H1 (cell line): ENCODE measurements at regions not wholly inside any gene's neighbourhood (a gene's known extent, or its start where the extent isn't known, plus 50 kb on each side); places are given as distances from the start of the nearest gene placed in this dataset.

Experiments used
- CTCF ChIA-PET: fragments of 300-600 bp; sonication (Branson Sonifier 250); formaldehyde crosslinking; loops from one replicate; lab custom pipeline; 2021; ENCODE audit not compliant: partially characterized antibody; lab: Charles Lee
- POLR2A ChIA-PET: fragments of 300-600 bp; sonication (Branson Sonifier 250); formaldehyde crosslinking; loops from one replicate; lab custom pipeline; 2021; ENCODE audit warnings: inconsistent platforms; ENCODE audit not compliant: partially characterized antibody; lab: Charles Lee
- DNase-seq, 2 experiments: peaks; one replicate each; pipeline versions ENCODE4 v3.0.0 to v3.0.0-alpha.2; 2010 to 2022; ENCODE audit warnings: low spot score in 2 of 2, low read depth in 1 of 2, mixed read lengths in 1 of 2
- FAIRE-seq: peaks from 2 replicates; lab custom pipeline; 2011; peaks lifted over from hg19 to GRCh38; lab: Jason Lieb, UNC
- H2AFZ ChIP-seq: 2 replicates; pipeline ENCODE4 v1.8.1; 2012; ENCODE audit warnings: low read length, inconsistent platforms
- H2AK5ac ChIP-seq: 2 replicates; pipeline ENCODE4 v1.6.1; 2013; ENCODE audit warnings: low read depth, low read length
- H2BK120ac ChIP-seq: replicated peaks from 2 replicates; pipeline ENCODE3; 2013; ENCODE audit warnings: low read depth, low read length, inconsistent platforms
- H2BK12ac ChIP-seq: 2 replicates; pipeline ENCODE4 v1.6.1; 2013; ENCODE audit warnings: low read depth, low read length
- H2BK15ac ChIP-seq: 2 replicates; pipeline ENCODE4 v1.6.1; 2013; ENCODE audit warnings: low read length
- H2BK20ac ChIP-seq: 2 replicates; pipeline ENCODE4 v1.6.1; 2013; ENCODE audit warnings: low read length
- H2BK5ac ChIP-seq: 2 replicates; pipeline ENCODE4 v1.6.1; 2013; ENCODE audit warnings: low read depth, low read length
- H3K14ac ChIP-seq: 2 replicates; pipeline ENCODE4 v1.6.1; 2013; ENCODE audit warnings: inconsistent platforms; ENCODE audit not compliant: insufficient read length
- H3K18ac ChIP-seq: 2 replicates; pipeline ENCODE4 v1.6.1; 2013; ENCODE audit warnings: low read length; ENCODE audit errors: extremely low read depth
- H3K23ac ChIP-seq: 2 replicates; pipeline ENCODE4 v1.6.1; 2013; ENCODE audit warnings: inconsistent platforms; ENCODE audit not compliant: insufficient read length
- H3K23me2 ChIP-seq: 2 replicates; pipeline ENCODE4 v1.6.1; 2013; ENCODE audit warnings: low read depth, low read length
- H3K27ac ChIP-seq: 2 replicates; pipeline ENCODE4 v1.6.1; 2011; ENCODE audit warnings: low read depth, low read length, inconsistent platforms
- H3K27me3 ChIP-seq, 4 experiments: replicated peaks in 1 of 4; 1 replicate in 1 of 4; 2 replicates in 3 of 4; pipeline versions ENCODE4 v1.6.1 to v1.8.1; 2011 to 2013; ENCODE audit warnings: low read length in 3 of 4, mild to moderate bottlenecking in 3 of 4, inconsistent platforms in 2 of 4, mixed read lengths in 2 of 4, moderate library complexity in 1 of 4; ENCODE audit not compliant: control insufficient read depth in 3 of 4, insufficient read depth in 3 of 4; ENCODE audit errors: extremely low read depth in 1 of 4
- H3K36me3 ChIP-seq, 4 experiments: 2 replicates each; pipeline versions ENCODE4 v1.6.1 to v1.8.1; 2011 to 2013; ENCODE audit warnings: mild to moderate bottlenecking in 4 of 4, low read length in 3 of 4, moderate library complexity in 2 of 4, control low read depth in 1 of 4, inconsistent platforms in 1 of 4; ENCODE audit not compliant: insufficient read depth in 4 of 4, control insufficient read depth in 2 of 4
- H3K4ac ChIP-seq: replicated peaks from 2 replicates; pipeline ENCODE3; 2013; ENCODE audit warnings: low read length, low read depth, mixed read lengths, inconsistent platforms; ENCODE audit not compliant: insufficient read length
- H3K4me1 ChIP-seq, 4 experiments: replicated peaks in 1 of 4; 1 replicate in 1 of 4; 2 replicates in 3 of 4; pipeline versions ENCODE4 v1.6.1 to v1.8.1; 2011 to 2013; ENCODE audit warnings: low read length in 3 of 4, inconsistent platforms in 2 of 4, mixed read lengths in 1 of 4; ENCODE audit not compliant: insufficient read depth in 4 of 4, control insufficient read depth in 3 of 4
- H3K4me2 ChIP-seq, 2 experiments: 2 replicates each; pipeline versions ENCODE4 v1.6.1 to v1.8.1; 2011 to 2013; ENCODE audit warnings: low read depth in 2 of 2, low read length in 2 of 2, control low read depth in 1 of 2, inconsistent platforms in 1 of 2, mild to moderate bottlenecking in 1 of 2; ENCODE audit not compliant: insufficient read depth in 1 of 2
- H3K4me3 ChIP-seq, 4 experiments: fragments of 200-600, 300-600 bp in 1 of 4; sonication (generic), shearing (Covaris generic), sonication (Bioruptor Twin) in 1 of 4; 2 replicates each; pipeline versions ENCODE4 v1.5.1 to v1.8.1; 2011 to 2016; ENCODE audit warnings: low read length in 4 of 4, low read depth in 3 of 4, control low read depth in 2 of 4, inconsistent platforms in 2 of 4, mild to moderate bottlenecking in 2 of 4, mixed read lengths in 1 of 4, moderate library complexity in 1 of 4; ENCODE audit not compliant: insufficient read depth in 2 of 4; ENCODE audit errors: extremely low read depth in 1 of 4
- H3K56ac ChIP-seq: replicated peaks from 2 replicates; pipeline ENCODE3; 2013; ENCODE audit warnings: low read depth, mild to moderate bottlenecking, mixed read lengths, low read length, inconsistent platforms; ENCODE audit not compliant: insufficient read length
- H3K79me1 ChIP-seq: 2 replicates; pipeline ENCODE4 v1.6.1; 2013; ENCODE audit warnings: low read depth, low read length, control low read depth
- H3K79me2 ChIP-seq, 2 experiments: 2 replicates each; pipeline versions ENCODE4 v1.6.1 to v1.8.1; 2012 to 2013; ENCODE audit warnings: low read length in 2 of 2, mild to moderate bottlenecking in 2 of 2, inconsistent platforms in 1 of 2; ENCODE audit not compliant: insufficient read depth in 2 of 2, control insufficient read depth in 1 of 2
- H3K9ac ChIP-seq, 4 experiments: replicated peaks in 1 of 4; 1 replicate in 1 of 4; 2 replicates in 3 of 4; pipeline versions ENCODE4 v1.6.1 to v1.8.1; 2011 to 2013; ENCODE audit warnings: low read depth in 3 of 4, low read length in 3 of 4, control low read depth in 2 of 4, mild to moderate bottlenecking in 2 of 4, moderate library complexity in 2 of 4, inconsistent platforms in 1 of 4; ENCODE audit errors: extremely low read depth in 1 of 4
- H3K9me3 ChIP-seq, 2 experiments: 2 replicates each; pipeline versions ENCODE4 v1.6.1 to v1.8.1; 2012 to 2013; ENCODE audit warnings: mild to moderate bottlenecking in 2 of 2, moderate library complexity in 2 of 2, control low read depth in 1 of 2, inconsistent platforms in 1 of 2, low read depth in 1 of 2, low read length in 1 of 2, mixed read lengths in 1 of 2; ENCODE audit not compliant: insufficient read depth in 2 of 2
- H4K20me1 ChIP-seq, 2 experiments: replicated peaks in 1 of 2; 2 replicates each; pipeline versions ENCODE3 to v1.8.1; 2011 to 2013; ENCODE audit warnings: inconsistent platforms in 2 of 2, low read length in 2 of 2, mild to moderate bottlenecking in 1 of 2; ENCODE audit not compliant: insufficient read depth in 2 of 2, control insufficient read depth in 1 of 2
- H4K5ac ChIP-seq: 2 replicates; pipeline ENCODE4 v1.6.1; 2013; ENCODE audit warnings: low read length, low read depth, mixed read lengths, inconsistent platforms; ENCODE audit not compliant: insufficient read length
- H4K8ac ChIP-seq: 2 replicates; pipeline ENCODE4 v1.8.0; 2013; ENCODE audit warnings: mild to moderate bottlenecking, moderate library complexity, low read length, inconsistent platforms; ENCODE audit not compliant: insufficient read depth; ENCODE audit errors: extremely low read depth
- H4K91ac ChIP-seq: replicated peaks from 2 replicates; pipeline ENCODE3; 2013; ENCODE audit warnings: low read length, mixed read lengths, inconsistent platforms; ENCODE audit not compliant: insufficient read length
- CREB1 ChIP-seq: IDR thresholded peaks from 2 replicates; pipeline ENCODE4 v1.6.1; 2012; ENCODE audit warnings: inconsistent platforms
- CTBP2 ChIP-seq: IDR thresholded peaks from 2 replicates; pipeline ENCODE4 v1.7.0; 2011; ENCODE audit warnings: borderline replicate concordance, mild to moderate bottlenecking, moderate library complexity, mixed read lengths, low read length; ENCODE audit not compliant: insufficient read depth, insufficient read length
- NANOG ChIP-seq: IDR thresholded peaks from 2 replicates; pipeline ENCODE4 v1.6.1; 2011; ENCODE audit warnings: low read length, low read depth, mild to moderate bottlenecking, inconsistent platforms; ENCODE audit not compliant: insufficient read depth, poor library complexity, severe bottlenecking
- POLR2A ChIP-seq, 2 experiments: IDR thresholded peaks; 1 replicate in 1 of 2; 2 replicates in 1 of 2; pipeline ENCODE4 v1.6.1; 2011; ENCODE audit warnings: low read depth in 2 of 2, low read length in 2 of 2, mild to moderate bottlenecking in 2 of 2; ENCODE audit errors: control extremely low read depth in 1 of 2
- SIN3A ChIP-seq, 2 experiments: IDR thresholded peaks in 1 of 2; conservative IDR thresholded peaks in 1 of 2; 2 replicates each; pipeline ENCODE4 v1.6.1; 2011 to 2012; ENCODE audit warnings: low read length in 2 of 2, improper control_type of control experiment in 1 of 2, low read depth in 1 of 2, mild to moderate bottlenecking in 1 of 2
- YY1 ChIP-seq: IDR thresholded peaks from 2 replicates; pipeline ENCODE4 v1.6.1; 2011; ENCODE audit warnings: low read depth, mild to moderate bottlenecking, low read length
- WGBS, 2 experiments: shearing (Covaris generic) in 1 of 2; methylation state at CpG; one replicate each; pipeline versions ENCODE4 v1.1.6 to v1.1.7; 2013 to 2015; ENCODE audit warnings: low lambda C conversion rate in 2 of 2, mixed read lengths in 2 of 2, inconsistent platforms in 1 of 2, low coverage in 1 of 2, missing lambda C conversion rate in 1 of 2; ENCODE audit not compliant: insufficient replicate concordance in 2 of 2, insufficient coverage in 1 of 2, insufficient read length in 1 of 2; ENCODE audit errors: extremely low coverage in 1 of 2, missing lambda C conversion rate in 1 of 2; 5-methylcytosine and 5-hydroxymethylcytosine counted together

DNA sequence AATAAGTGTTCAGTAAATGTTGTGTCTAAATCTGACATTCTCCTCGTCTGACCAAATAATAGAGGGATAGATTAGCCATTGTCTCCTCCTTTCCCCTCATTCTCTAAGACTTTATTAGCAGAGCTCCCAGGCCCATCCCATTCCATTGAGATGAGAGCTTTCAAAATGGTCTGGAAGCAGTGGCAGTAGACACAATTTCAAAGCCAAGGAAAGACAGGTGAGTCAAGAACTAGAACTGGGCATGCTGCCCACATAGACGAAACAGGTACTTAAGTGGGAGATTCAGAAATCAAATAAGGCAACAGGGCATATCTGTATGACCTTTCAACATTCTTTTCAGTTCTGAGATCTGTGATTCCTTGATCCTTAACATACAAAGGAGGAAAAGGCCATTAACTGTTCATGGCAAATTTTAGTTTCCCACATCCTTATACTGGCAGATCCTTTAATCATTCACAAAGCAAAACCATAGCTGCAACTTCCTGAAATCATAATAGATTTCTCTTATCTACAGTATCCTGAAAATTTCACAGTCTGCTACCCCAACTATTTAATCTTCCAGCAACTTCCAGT lies 96.6 kb upstream of the KCNA4 start:
- no peak overlapping the region for H2BK20ac ChIP-seq
- FAIRE-seq: no peak
- no peak overlapping the region for H3K4ac ChIP-seq
- no peak overlapping the region for H3K56ac ChIP-seq
- no peak for DNase-seq
- H2AK5ac ChIP-seq: no peak overlapping the region
- H3K4me2 ChIP-seq: no peak overlapping the region
- peaks cover 0 to 4% of the 10 kb centered on the region in 2 experiments for H4K20me1 ChIP-seq
- no peaks in the 10 kb centered on the region for H3K23me2 ChIP-seq
- no peaks in the 10 kb centered on the region for H3K79me2 ChIP-seq
- H4K8ac ChIP-seq: no peak overlapping the region
- H3K18ac ChIP-seq: no peak overlapping the region
- TF ChIP-seq YY1: no peak
- TF ChIP-seq CTBP2: no peak
- no peak for TF ChIP-seq SIN3A (conservative IDR thresholded peaks at IDR 0.05 in 1 of 2, IDR thresholded peaks at IDR 0.05 in 1 of 2; ENCODE audit: low read depth in 1 of 2, low read length in 2 of 2)
- TF ChIP-seq CREB1: no peak
- TF ChIP-seq NANOG: no peak
- TF ChIP-seq POLR2A (IDR thresholded peaks at IDR 0.05; ENCODE audit: control extremely low read depth in 1 of 2, low read depth in 2 of 2, low read length in 2 of 2): no peak
- H4K91ac ChIP-seq: no peak overlapping the region
- no peak overlapping the region for H2BK15ac ChIP-seq
- no peaks in the 10 kb centered on the region for H3K9me3 ChIP-seq
- H3K27me3 ChIP-seq: peaks cover 10 to 48% (median 29%) of the 10 kb centered on the region in 4 experiments
- 75% methylated on average over 2 of the region's 2 CpGs; no CpG with 5 or more reads in 1 of the 2 experiments for WGBS, 2 experiments
- no peak overlapping the region for H3K4me3 ChIP-seq
- ChIA-PET CTCF (interaction anchor here (1.3 to 7.2 kb wide), 3 partner anchors 11 to 20 kb away, joined by 3 to 60 read pairs (median 5); no protein-coding TSS in a partner anchor), POLR2A (no interaction called here)
- H3K23ac ChIP-seq: no peak overlapping the region
- no peak overlapping the region for H3K27ac ChIP-seq
- H4K5ac ChIP-seq: no peak overlapping the region
- no peak overlapping the region for H2BK120ac ChIP-seq
- no peak overlapping the region for H3K14ac ChIP-seq
- H2BK12ac ChIP-seq: no peak overlapping the region
- no peak overlapping the region for H2AFZ ChIP-seq
- no peak overlapping the region for H3K9ac ChIP-seq
- no peaks in the 10 kb centered on the region for H3K79me1 ChIP-seq
- no peaks in the 10 kb centered on the region for H3K4me1 ChIP-seq
- H3K36me3 ChIP-seq: no peaks in the 10 kb centered on the region
- H2BK5ac ChIP-seq: no peak overlapping the region
